ENCODE measurements at regions not wholly inside any gene's neighbourhood (a gene's known extent, or its start where the extent isn't known, plus 50 kb on each side); places are given as distances from the start of the nearest gene placed in this dataset.

- H3K9me3 ChIP-seq: no peaks in the 10 kb centered on the region
These were observed 196.0 kb upstream of the EEA1 start for GRCh38 chr12:93125126-93125525.

DNA sequence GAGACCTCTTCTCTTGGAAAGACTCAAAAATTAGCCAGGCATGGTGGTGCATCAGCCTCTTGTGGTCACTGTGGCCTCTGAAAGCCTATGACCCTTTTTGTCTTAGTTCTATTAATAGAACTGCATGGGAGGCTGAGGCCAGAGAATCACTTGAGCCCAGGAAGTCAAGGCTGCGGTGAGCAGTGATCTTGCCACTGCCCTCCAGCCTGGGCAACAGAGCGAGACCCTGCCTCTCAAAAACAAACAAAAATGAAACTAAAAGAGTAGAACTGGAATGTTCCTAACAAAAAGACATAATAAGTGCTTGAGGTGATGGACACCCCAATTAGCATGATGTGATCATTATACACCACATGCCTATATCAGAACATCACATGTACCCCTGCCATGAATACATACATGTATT lies 197.0 kb upstream of the EEA1 start:
- H3K36me3 Mint-ChIP-seq (ENCODE audit: insufficient read depth, unreplicated experiment): peaks cover 14% of the 10 kb centered on the region
- Histone ChIP-seq H3K9me3 (no peaks in the 10 kb centered on the region), H3K36me3 (ENCODE audit: control insufficient read depth, insufficient read depth, low read length) (no peaks in the 10 kb centered on the region), H3K4me1 (peaks cover 51% of the 10 kb centered on the region), H3K4me3 (ENCODE audit: low read depth, low read length) (no peak overlapping the region), H3K27me3 (replicated peaks; ENCODE audit: control insufficient read depth, insufficient read depth, low read length) (no peaks in the 10 kb centered on the region)
- no peaks in the 10 kb centered on the region for H3K27me3 Mint-ChIP-seq (ENCODE audit: insufficient read depth, unreplicated experiment)
- TF ChIP-seq, protein P1, sequence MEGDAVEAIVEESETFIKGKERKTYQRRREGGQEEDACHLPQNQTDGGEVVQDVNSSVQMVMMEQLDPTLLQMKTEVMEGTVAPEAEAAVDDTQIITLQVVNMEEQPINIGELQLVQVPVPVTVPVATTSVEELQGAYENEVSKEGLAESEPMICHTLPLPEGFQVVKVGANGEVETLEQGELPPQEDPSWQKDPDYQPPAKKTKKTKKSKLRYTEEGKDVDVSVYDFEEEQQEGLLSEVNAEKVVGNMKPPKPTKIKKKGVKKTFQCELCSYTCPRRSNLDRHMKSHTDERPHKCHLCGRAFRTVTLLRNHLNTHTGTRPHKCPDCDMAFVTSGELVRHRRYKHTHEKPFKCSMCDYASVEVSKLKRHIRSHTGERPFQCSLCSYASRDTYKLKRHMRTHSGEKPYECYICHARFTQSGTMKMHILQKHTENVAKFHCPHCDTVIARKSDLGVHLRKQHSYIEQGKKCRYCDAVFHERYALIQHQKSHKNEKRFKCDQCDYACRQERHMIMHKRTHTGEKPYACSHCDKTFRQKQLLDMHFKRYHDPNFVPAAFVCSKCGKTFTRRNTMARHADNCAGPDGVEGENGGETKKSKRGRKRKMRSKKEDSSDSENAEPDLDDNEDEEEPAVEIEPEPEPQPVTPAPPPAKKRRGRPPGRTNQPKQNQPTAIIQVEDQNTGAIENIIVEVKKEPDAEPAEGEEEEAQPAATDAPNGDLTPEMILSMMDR (IDR thresholded peaks at IDR 0.05; ENCODE audit: insufficient read depth in 1 of 2, low read depth in 1 of 2, low read length in 1 of 2, severe bottlenecking in 1 of 2, unreplicated experiment in 1 of 2): no peak
- CTCF ChIA-PET: no interaction called here
- DNase-seq: no peak
- intact Hi-C loops (cut with micrococcal nuclease; ENCODE audit: unreplicated experiment): loop anchor here (10.0 kb wide), 1 partner anchor 189 kb away; no protein-coding TSS in a partner anchor
- POLR2A ChIA-PET: interaction anchor here (0.6 kb wide), 1 partner anchor 104 kb away, joined by 4 read pairs; no protein-coding TSS in a partner anchor
- peaks cover 47% of the 10 kb centered on the region for H3K4me1 Mint-ChIP-seq (ENCODE audit: low read depth, unreplicated experiment)
- H3K4me3 Mint-ChIP-seq (ENCODE audit: unreplicated experiment): no peak overlapping the region
- peaks cover 8% of the 10 kb centered on the region for H3K9me3 Mint-ChIP-seq (ENCODE audit: unreplicated experiment)
- BruUV-seq (replicated peaks): no TSS peak
- peak overlapping the region; percentile 94 for H3K27ac Mint-ChIP-seq (ENCODE audit: unreplicated experiment)

More at GRCh38 chr12:93125126-93125525, 196.0 kb upstream of the EEA1 start:
- Histone ChIP-seq H3K4me1 (peaks cover 61% of the 10 kb centered on the region), H3K27me3 (replicated peaks; ENCODE audit: control insufficient read depth, insufficient read depth, low read length) (no peaks in the 10 kb centered on the region), H3K4me3 (ENCODE audit: low read depth, low read length) (no peak overlapping the region), H3K36me3 (ENCODE audit: control insufficient read depth, insufficient read depth, low read length) (no peaks in the 10 kb centered on the region)
- Mint-ChIP-seq H3K4me3 (ENCODE audit: unreplicated experiment) (no peak overlapping the region), H3K9me3 (ENCODE audit: unreplicated experiment) (peaks cover 8% of the 10 kb centered on the region), H3K36me3 (ENCODE audit: insufficient read depth, unreplicated experiment) (peaks cover 21% of the 10 kb centered on the region), H3K4me1 (ENCODE audit: low read depth, unreplicated experiment) (peaks cover 54% of the 10 kb centered on the region), H3K27me3 (ENCODE audit: insufficient read depth, unreplicated experiment) (no peaks in the 10 kb centered on the region), H3K27ac (ENCODE audit: unreplicated experiment) (peak overlapping the region; percentile 21)
- ChIA-PET CTCF (no interaction called here), POLR2A (interaction anchor here (0.6 kb wide), 1 partner anchor 103 kb away, joined by 4 read pairs; no protein-coding TSS in a partner anchor)
- DNase-seq: no peak
- TF ChIP-seq, protein P1 (IDR thresholded peaks at IDR 0.05; ENCODE audit: insufficient read depth in 1 of 2, low read depth in 1 of 2, low read length in 1 of 2, severe bottlenecking in 1 of 2, unreplicated experiment in 1 of 2): no peak
- intact Hi-C loops (cut with micrococcal nuclease; ENCODE audit: unreplicated experiment): loop anchor here (10.0 kb wide), 1 partner anchor 190 kb away; no protein-coding TSS in a partner anchor
- no TSS peak for BruUV-seq (replicated peaks)

GRCh38 chr12:93127107-93127560 lies 198.0 kb upstream of the EEA1 start:
- ChIA-PET CTCF (interaction anchor here (0.6 to 1.9 kb wide), 17 partner anchors 11 to 300 kb away, joined by 3 to 10 read pairs (median 4); no protein-coding TSS in a partner anchor), POLR2A (interaction anchor here (0.7 kb wide), 1 partner anchor 198 kb away, joined by 3 read pairs; the partner anchor contains the start of gene EEA1)
- peaks cover 41% of the 10 kb centered on the region for H3K4me1 ChIP-seq
- no peaks in the 10 kb centered on the region for H3K27me3 ChIP-seq (replicated peaks; ENCODE audit: control insufficient read depth, insufficient read depth, low read length)
- H3K9me3 ChIP-seq: no peaks in the 10 kb centered on the region
- H3K4me3 Mint-ChIP-seq (ENCODE audit: unreplicated experiment): no peak overlapping the region
- H3K27me3 Mint-ChIP-seq (ENCODE audit: insufficient read depth, unreplicated experiment): no peaks in the 10 kb centered on the region
- H3K9me3 Mint-ChIP-seq (ENCODE audit: unreplicated experiment): peaks cover 8% of the 10 kb centered on the region
- H3K36me3 ChIP-seq (ENCODE audit: control insufficient read depth, insufficient read depth, low read length): no peaks in the 10 kb centered on the region
- H3K27ac Mint-ChIP-seq (ENCODE audit: unreplicated experiment): peak overlapping the region; percentile 94
- peaks cover 43% of the 10 kb centered on the region for H3K4me1 Mint-ChIP-seq (ENCODE audit: low read depth, unreplicated experiment)
- intact Hi-C loops (cut with micrococcal nuclease; ENCODE audit: unreplicated experiment): loop anchor here (1.0 to 10.0 kb wide), 7 partner anchors 25 to 188 kb away; no protein-coding TSS in a partner anchor
- TF ChIP-seq, protein P1 (IDR thresholded peaks at IDR 0.05; ENCODE audit: insufficient read depth in 1 of 2, low read depth in 1 of 2, low read length in 1 of 2, severe bottlenecking in 1 of 2, unreplicated experiment in 1 of 2): no peak
- peaks cover 6% of the 10 kb centered on the region for H3K36me3 Mint-ChIP-seq (ENCODE audit: insufficient read depth, unreplicated experiment)
- no TSS peak for BruUV-seq (replicated peaks)
- peak in 1 of 2 experiments; percentile 12 for DNase-seq
- no peak overlapping the region for H3K4me3 ChIP-seq (ENCODE audit: low read depth, low read length)

Data from Caco-2 (cell line).